Peyer's patch (tissue), 4 donors: ENCODE measurements at regions not wholly inside any gene's neighbourhood (a gene's known extent, or its start where the extent isn't known, plus 50 kb on each side); places are given as distances from the start of the nearest gene placed in this dataset.

ENCODE experiments used
- DNase-seq, 3 donors: peaks; one replicate each; pipeline ENCODE4 v3.0.0-alpha.2; 2017 to 2019
- H3K27ac ChIP-seq, 4 donors: fragments of 200-600 bp; sonication (generic); one replicate each; pipeline ENCODE4 v1.5.1; 2016 to 2019
- H3K27me3 ChIP-seq, 2 donors: fragments of 200-600 bp; sonication (generic); one replicate each; pipeline ENCODE4 v1.5.1; 2019
- H3K36me3 ChIP-seq, 3 donors: fragments of 200-600 bp; sonication (generic); one replicate each; pipeline ENCODE4 v1.5.1; 2016 to 2019
- H3K4me1 ChIP-seq, 4 donors: fragments of 200-600 bp; sonication (generic); one replicate each; pipeline ENCODE4 v1.5.1; 2016 to 2019
- H3K4me3 ChIP-seq, 4 donors: fragments of 200-600 bp; sonication (generic); 1 replicate in 3 of 4; 2 replicates in 1 of 4; pipeline ENCODE4 v1.5.1; 2016 to 2019; ENCODE audit warnings: mild to moderate bottlenecking in 1 of 4
- H3K9me3 ChIP-seq, 4 donors: fragments of 200-600 bp; sonication (generic); one replicate each; pipeline ENCODE4 v1.5.1; 2016 to 2019; ENCODE audit warnings: mild to moderate bottlenecking in 1 of 4
- CTCF ChIP-seq, 6 experiments: fragments of 450-650 bp in 4 of 6; fragments of 200-600 bp in 2 of 6; sonication (generic) in 1 of 6; IDR thresholded peaks; one replicate each; pipeline ENCODE4 v1.5.1; 2017 to 2019; ENCODE audit warnings: antibody characterized with exemption in 6 of 6, mild to moderate bottlenecking in 3 of 6, moderate library complexity in 1 of 6
- POLR2A ChIP-seq, 2 donors: fragments of 450-650 bp; IDR thresholded peaks; one replicate each; pipeline ENCODE4 v1.5.1; 2017; ENCODE audit warnings: antibody characterized with exemption in 2 of 2, mild to moderate bottlenecking in 2 of 2, moderate library complexity in 2 of 2

- TF ChIP-seq CTCF (IDR thresholded peaks at IDR 0.05), result no peak
- no peak for TF ChIP-seq POLR2A (IDR thresholded peaks at IDR 0.05)
- Histone ChIP-seq H3K9me3 (no peaks in the 10 kb centered on the region), H3K27me3 (no peaks in the 10 kb centered on the region), H3K36me3 (no peaks in the 10 kb centered on the region), H3K4me1 (no peaks in the 10 kb centered on the region), H3K27ac (no peak overlapping the region), H3K4me3 (no peak overlapping the region)
- DNase-seq, result no peak
Observed at GRCh38 chr3:182671541-182671940, 121.8 kb upstream of the ATP11B start.

GRCh38 chr3:182671942-182672341 lies 121.4 kb upstream of the ATP11B start:
- H3K4me1 ChIP-seq, result no peaks in the 10 kb centered on the region
- DNase-seq, result no peak
- H3K9me3 ChIP-seq, result no peaks in the 10 kb centered on the region
- H3K36me3 ChIP-seq, result no peaks in the 10 kb centered on the region
- no peak overlapping the region for H3K4me3 ChIP-seq
- H3K27ac ChIP-seq, result no peak overlapping the region
- TF ChIP-seq CTCF (IDR thresholded peaks at IDR 0.05) (no peak), POLR2A (IDR thresholded peaks at IDR 0.05) (no peak)
- H3K27me3 ChIP-seq, result no peaks in the 10 kb centered on the region

GRCh38 chr3:182673336-182673735 lies 120.0 kb upstream of the ATP11B start:
- H3K36me3 ChIP-seq, result no peaks in the 10 kb centered on the region
- H3K27ac ChIP-seq, result no peak overlapping the region
- TF ChIP-seq POLR2A (IDR thresholded peaks at IDR 0.05), result no peak
- H3K4me1 ChIP-seq, result no peaks in the 10 kb centered on the region
- no peaks in the 10 kb centered on the region for H3K9me3 ChIP-seq
- DNase-seq, result no peak
- no peaks in the 10 kb centered on the region for H3K27me3 ChIP-seq
- H3K4me3 ChIP-seq, result no peak overlapping the region

- peak in 2 of 3 donors; percentile 69 to 74 for DNase-seq
- H3K4me1 ChIP-seq, result peaks cover 0 to 15% (median 3%) of the 10 kb centered on the region in 4 donors
- no peaks in the 10 kb centered on the region for H3K27me3 ChIP-seq
- TF ChIP-seq POLR2A (IDR thresholded peaks at IDR 0.05) (no peak), CTCF (IDR thresholded peaks at IDR 0.05) (peak in 2 of 6 experiments; percentile 13 to 20)
- no peaks in the 10 kb centered on the region for H3K36me3 ChIP-seq
- no peak overlapping the region for H3K27ac ChIP-seq
- H3K4me3 ChIP-seq, result peak overlapping the region; percentile 40 to 65 (median 56)
- no peaks in the 10 kb centered on the region for H3K9me3 ChIP-seq
Observed at GRCh38 chr3:182682263-182683241, 110.8 kb upstream of the ATP11B start.

- Histone ChIP-seq H3K27ac (no peak overlapping the region), H3K4me3 (peak overlapping the region in 1 of 4 donors; percentile 59), H3K36me3 (no peaks in the 10 kb centered on the region), H3K4me1 (peaks cover 0 to 15% (median 3%) of the 10 kb centered on the region in 4 donors), H3K9me3 (no peaks in the 10 kb centered on the region), H3K27me3 (no peaks in the 10 kb centered on the region)
- DNase-seq, result peak in 2 of 3 donors; percentile 49 to 87
- TF ChIP-seq POLR2A (IDR thresholded peaks at IDR 0.05) (no peak), CTCF (IDR thresholded peaks at IDR 0.05) (peak; percentile 55 to 95 (median 90))
Observed at GRCh38 chr3:182683453-182683852, 109.9 kb upstream of the ATP11B start.

GRCh38 chr3:182683858-182684257 lies 109.4 kb upstream of the ATP11B start:
- TF ChIP-seq CTCF (IDR thresholded peaks at IDR 0.05) (no peak), POLR2A (IDR thresholded peaks at IDR 0.05) (no peak)
- H3K9me3 ChIP-seq, result no peaks in the 10 kb centered on the region
- H3K4me1 ChIP-seq, result peaks cover 0 to 15% (median 3%) of the 10 kb centered on the region in 4 donors
- H3K36me3 ChIP-seq, result no peaks in the 10 kb centered on the region
- no peak overlapping the region for H3K27ac ChIP-seq
- H3K27me3 ChIP-seq, result no peaks in the 10 kb centered on the region
- DNase-seq, result no peak
- no peak overlapping the region for H3K4me3 ChIP-seq
